ENCODE measurements at regions not wholly inside any gene's neighbourhood (a gene's known extent, or its start where the extent isn't known, plus 50 kb on each side); places are given as distances from the start of the nearest gene placed in this dataset.
"Not testable (repeated sequence)": the region's sequence is repeated elsewhere in the genome, so short reads cannot be mapped to it uniquely, and the experiment has no call there.

DNA sequence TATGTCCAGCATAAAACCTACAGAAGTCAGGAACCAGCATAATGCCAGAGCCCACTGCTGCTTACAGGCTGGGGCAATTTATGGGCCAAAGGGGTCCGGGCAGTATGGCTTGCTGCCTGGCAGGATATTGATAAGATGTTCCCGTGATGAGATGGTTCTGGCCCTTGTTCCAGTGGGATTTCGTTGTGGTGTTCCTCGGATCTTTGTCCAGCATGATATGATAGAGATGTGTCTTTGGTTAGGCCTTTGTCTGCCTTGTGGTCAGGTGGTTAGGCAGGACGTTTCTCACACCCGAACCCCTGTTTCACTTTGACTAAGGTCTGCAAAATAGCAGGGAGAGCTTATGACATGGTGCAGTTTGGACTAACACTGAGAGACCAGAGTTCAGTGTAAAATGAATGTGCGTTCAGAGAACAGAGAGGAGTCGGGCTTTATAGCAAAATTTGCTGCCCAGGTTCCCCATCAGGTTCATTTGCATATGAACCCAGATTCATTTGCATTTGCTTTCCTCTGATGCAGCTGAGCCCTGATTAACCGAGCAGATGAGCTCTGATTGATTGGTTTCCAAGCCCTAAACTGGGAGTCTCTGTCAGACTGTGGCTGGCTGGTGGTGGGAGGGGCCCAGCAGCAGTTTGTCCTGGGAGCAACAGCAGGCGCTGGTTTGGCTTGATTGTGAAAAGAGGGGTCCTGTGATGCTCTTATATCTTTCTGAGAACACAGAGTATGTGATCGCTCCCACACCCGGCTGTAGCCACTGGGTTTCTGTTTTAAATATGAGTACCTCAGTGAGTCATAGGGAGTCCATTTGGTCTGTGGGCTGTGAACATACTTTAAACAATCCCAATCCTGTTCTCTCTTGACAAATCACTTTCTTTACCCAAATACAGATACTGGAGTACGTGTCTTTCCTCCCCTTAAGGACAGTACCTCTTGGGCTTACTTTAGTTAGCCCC, 156.3 kb upstream of the PZP start:
- peak; percentile 74 for DNase-seq

DNA sequence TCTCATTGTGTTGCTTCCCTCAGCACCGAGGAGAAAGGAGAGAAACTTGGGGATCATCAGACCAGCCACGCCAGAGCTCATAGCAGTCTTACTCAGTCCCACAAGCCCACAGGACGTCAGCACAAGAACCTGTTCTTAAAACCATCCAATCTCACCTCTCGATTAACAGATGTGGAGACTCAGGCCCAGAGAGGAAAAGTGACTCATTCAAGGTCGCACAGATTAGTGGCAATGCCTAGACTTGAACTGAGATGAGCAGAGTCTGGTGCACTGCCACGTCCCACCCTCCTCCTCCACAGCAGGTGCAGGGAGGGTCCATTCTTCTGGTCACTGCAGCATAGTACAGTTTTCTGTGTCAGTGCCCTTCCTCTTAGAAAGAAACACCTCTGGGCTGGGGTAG, 154.9 kb upstream of the PZP start:
- no peak for DNase-seq

DNA sequence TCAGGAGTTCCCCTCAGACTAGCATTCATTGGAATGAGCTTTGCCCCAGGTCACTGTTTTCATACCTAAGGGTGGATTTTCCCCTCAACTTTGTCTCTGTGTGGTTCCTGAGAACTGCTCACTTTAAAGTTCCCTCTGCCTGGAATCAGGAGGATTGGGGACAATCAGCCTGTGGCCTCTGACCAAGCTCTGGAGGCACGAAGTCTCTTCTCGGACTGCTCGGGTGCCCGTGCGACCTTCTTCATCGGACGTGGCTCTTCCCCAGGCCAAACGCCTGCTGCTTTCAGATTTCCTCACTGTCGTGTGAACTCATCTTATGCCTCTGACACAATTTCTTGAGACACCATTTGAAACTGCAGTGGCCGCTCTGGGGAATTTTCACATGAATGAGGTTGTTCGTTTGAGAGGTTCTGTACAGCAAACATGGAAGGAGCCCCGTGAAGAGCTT, 153.7 kb upstream of the PZP start:
- peak; percentile 21 for DNase-seq

DNA sequence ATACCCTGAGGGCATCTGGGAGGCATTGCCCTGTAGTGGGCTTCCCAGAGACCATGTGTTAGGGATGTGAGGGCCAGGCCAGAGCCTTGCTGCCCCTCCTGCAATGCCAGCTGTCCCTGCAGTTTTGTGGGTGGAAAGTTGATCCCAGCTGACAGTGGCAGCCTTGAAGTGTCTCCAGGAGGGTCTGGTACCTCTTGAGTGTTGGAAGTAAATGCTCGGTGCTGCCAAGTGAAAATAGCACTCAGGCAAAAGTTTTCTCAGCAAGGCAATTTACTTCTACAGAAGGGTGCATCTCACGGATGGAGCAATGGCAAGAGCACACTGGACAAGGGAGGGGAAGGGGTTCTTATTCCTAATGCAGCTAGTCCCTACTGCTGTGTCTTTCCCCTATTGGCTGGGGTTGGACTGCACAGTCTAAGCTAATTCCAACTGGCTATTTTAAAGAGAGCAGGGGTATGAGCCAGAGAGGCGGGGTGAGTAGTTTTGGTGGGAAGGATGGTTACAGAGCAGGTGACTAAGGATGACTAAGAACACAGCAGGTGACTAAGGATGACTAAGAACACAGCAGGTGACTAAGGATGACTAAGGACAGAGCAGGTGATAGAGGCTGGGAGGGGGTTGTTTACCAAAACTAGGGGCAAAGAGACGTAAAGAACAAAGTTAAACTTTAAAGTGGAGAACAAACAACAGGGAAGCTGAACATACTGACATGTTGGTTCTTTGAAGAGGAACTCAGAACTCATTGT, 146.0 kb upstream of the PZP start:
- not testable (repeated sequence) for DNase-seq

DNA sequence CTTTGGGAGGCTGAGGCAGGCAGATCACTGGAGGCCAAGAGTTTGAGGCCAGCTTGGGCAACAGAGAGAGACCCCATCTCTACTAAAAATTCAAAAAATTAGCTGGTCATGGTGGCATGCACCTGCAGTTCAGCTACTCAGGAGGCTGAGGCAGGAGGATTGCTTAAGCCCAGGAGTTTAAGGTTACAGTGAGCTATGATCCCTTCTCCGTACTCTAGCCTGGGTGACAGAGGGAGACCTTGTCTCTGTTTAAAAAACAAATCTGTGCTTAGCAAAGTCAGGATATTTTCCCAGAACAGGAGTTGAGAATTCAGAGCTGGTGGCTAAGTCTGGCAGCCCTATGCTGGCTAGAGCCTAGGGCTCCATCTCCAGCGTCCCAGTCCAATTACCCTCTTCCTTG, 142.9 kb upstream of the PZP start:
- DNase-seq, result no peak

DNA sequence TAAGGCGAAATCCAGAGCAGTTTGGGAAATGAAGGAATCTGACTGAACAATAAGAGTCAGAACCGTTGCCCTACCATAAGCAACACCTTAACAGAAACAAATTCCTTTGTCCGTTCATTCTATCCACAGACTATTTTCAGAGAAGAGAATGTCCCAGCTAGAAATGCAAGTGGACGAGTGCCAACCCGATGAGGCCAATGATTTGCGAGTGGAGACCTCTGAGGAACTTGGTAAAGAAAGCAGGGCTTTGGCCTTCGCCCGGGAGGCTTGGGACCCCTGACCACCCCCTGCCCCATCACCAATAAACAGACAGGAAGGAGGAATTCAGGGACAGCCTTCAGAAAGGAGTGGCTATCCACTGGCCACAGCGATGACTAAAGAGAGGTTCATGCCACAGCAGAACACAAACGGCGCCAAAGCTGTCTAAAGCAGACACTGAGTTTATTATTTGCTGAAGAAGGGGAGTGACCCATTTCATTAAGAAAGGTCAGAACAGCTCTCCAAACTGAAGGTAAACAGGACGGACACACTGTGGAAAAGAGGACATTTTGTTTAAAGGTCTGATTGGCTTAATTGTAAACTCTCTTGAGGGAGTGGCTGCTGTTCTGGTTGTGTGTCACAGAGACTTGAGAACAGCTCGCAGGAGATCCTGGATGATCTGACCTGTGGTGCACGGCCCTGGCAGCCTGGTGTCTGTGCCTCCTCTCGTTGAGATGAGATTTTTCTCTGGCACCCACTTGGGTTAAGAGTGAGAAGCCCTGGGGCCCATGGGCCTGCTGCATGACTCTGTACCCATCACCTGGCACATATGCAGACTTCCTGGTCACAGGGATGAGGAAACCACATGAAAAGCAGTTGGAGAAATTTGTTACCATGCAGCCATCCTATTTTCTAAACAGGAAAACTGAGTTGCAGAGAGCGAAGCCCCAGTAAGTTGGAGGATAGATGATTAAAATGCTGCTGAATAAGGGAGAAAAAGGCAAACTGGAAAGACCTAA, 142.0 kb upstream of the PZP start:
- DNase-seq, result no peak

DNA sequence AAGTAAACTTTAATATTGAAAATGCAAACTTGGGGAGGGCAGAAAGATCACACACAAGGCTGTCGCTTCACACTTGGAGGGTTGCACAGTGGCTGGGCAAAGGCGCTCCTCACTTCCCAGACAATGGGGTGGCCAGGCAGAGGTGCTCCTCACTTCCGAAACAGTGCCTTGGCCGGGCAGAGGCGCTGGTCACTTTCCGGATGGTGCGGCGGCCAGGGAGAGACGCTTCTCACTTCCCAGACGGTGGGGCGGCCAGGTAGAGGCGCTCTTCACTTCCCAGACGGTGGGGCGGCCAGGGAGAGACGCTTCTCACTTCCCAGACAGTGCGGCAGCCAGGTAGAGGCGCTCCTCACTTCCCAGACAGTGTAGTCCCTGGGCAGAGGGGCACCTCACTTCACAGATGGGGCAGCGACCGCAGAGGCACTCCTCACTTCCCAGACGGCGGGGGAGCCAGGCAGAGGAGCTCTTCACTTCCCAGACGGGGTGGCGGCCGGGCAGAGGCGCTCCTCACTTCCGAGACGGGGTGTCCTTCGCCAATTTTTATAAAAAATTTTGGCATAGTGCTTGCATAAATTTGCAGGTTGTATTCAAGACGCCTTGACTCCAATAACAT, 140.8 kb upstream of the PZP start:
- no peak for DNase-seq

DNA sequence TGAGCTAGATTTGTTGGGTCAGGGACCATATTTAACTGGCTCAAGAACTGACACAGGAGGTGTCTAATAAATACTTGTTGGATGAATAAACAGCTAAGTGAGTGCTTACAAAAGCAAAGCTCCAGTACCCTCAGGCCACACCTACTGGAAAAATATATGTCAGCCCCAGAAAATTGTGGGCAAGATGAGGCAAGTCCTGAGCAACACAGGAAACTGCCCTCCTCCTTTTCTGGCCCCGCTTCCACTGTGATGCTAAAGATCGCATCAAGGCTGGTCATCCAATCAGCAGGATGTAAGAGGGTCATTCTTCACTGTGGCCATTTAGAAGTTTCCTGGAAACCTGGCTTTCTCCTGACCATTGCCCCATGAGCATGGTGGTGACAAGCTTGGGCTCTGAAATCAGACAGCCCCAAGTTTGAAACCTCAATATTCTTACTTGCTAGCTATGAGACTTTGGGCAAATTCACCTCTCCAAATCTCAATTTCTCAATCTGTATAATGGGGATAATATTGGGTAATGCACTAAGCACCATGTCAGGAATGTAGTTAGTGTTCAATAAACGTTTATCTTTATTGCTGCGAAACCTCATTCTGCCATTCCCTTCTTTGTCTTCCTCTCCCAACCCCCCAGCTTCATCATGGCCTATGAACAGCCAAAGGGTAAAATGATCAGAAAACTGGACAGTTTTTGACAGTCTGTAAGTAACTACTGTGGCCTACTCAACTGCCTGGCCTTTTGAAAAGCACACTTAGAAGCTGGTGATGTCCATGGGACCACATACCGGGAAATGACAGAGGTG, 139.3 kb upstream of the PZP start:
- DNase-seq, result peak; percentile 58

DNA sequence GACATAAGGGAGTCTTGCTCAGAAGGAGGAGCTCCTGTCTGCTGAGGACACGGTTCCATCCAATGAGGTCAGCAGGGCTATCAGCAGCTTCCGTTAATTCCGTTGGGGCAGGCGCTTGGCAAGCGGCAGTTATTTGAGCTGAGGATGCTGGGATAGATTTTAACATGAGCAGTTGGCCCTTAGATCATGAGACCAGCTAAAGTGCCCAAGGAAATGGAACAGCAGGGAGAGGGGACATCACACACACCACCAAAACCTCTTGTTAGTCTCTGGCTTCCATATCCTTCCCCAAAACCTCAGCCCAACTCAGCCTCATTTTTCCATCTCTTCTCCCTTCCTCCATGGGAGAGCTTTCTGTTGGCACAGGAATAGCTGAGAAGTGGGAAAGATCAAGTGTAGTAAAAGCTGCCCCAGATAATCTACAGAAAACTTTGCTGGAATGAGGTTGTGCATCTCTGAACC, 138.7 kb upstream of the PZP start:
- DNase-seq, result no peak

DNA sequence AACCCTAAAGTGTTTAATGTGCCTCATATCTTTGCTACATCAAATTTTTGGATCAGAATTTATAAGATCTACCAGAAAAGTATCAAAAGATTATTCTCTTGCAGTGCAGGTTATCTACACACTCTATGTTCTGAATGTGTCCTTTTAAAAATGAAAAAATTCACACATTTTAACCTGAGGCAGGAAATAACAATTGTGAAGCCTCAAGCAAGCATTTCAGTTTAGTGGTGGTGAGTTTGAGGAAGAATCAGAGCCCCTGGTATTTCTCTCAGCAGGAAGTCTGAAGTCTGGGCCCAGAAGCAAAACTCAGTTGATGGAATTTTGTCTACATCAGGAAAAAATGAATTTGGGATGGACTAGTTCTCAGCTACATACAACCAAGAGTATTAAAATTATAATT, 137.0 kb upstream of the PZP start:
- DNase-seq, result no peak

DNA sequence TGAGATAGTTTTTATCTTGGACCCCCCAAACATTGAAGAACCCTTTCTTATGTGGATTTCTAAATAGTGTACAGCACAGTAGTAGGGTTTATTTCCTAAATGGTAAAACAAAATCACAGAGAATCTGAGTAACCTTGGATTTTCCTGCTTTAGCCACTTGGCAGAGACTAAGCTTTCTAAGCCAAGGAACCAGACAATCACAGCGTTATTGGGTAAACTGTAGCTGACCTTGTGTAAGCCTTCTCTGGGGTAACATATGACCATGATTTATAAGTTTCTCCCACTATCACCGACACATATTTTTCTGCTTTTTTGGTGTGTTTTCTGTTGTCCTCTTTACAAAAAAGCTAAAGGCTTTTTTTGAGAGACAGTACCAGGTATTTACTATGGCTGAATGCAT, 136.3 kb upstream of the PZP start:
- DNase-seq, result peak; percentile 74

DNA sequence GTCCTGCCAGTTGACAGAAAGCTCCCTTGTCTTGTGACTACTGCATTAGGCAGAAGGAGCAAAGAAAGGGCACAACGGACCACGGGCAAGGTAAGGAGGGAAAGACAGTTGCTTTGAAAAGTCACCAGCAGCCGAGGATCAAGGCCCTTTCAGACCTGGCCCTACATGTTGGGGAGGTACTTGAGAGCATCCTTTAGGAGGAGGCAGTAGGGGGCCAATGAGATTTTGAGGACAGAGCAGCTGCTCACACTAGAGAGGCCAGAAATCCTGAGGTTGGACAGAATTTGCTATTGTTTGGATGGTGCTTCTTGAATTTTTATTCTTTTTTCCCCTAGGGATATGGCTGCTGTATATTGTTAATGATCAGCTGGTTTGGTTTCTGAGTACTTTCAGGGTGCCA, 135.5 kb upstream of the PZP start:
- no peak for DNase-seq

DNA sequence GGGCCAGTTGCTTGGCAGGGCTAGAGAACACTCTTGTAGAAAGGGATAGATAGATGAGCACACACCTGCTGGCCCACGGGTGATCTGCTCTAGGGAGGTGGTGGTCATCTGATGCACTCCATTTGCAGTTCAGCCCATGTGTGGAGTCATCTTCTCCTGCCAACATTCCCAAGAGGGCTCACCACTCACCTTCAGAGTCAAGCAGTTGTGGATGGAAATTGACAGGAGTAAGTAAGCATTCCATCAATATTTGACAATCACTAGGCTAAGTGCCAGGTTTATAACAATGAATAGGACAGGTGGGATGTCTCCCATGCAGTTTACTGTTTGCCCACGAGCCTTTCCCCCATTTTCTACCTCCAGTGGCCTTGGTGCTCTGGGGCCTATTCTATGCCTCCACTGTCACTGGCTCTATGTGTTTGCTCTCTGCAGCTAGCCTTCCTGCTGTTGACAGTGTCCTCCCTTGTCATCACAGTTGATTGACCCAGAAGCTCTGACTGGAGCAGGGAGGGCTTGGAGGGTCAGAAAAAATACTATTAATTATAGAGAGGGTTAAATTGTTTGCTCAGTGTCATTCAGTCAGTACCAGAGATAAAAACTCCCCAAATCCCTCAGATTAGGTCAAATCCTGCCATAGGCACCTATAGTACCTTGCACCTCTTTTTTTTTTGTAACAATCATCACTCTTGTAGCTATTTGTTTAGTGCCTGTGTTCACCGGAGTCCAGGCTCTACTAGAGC, 134.6 kb upstream of the PZP start:
- no peak for DNase-seq

DNA sequence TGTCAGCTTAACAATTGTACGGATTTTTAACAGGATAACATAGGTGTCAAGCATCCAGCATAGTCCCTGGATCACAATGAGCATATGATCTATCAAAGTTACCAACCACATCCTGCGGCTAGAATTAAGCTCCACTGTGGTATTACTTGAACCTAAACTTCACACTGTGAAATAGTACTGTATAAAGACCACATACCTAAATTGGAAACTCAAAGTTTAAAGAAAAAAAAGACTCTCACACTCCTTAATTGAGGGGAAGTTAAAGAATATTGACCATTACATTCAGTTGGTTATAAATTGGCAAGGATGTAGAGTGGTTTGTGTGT, 133.0 kb upstream of the PZP start:
- no peak for DNase-seq

DNA sequence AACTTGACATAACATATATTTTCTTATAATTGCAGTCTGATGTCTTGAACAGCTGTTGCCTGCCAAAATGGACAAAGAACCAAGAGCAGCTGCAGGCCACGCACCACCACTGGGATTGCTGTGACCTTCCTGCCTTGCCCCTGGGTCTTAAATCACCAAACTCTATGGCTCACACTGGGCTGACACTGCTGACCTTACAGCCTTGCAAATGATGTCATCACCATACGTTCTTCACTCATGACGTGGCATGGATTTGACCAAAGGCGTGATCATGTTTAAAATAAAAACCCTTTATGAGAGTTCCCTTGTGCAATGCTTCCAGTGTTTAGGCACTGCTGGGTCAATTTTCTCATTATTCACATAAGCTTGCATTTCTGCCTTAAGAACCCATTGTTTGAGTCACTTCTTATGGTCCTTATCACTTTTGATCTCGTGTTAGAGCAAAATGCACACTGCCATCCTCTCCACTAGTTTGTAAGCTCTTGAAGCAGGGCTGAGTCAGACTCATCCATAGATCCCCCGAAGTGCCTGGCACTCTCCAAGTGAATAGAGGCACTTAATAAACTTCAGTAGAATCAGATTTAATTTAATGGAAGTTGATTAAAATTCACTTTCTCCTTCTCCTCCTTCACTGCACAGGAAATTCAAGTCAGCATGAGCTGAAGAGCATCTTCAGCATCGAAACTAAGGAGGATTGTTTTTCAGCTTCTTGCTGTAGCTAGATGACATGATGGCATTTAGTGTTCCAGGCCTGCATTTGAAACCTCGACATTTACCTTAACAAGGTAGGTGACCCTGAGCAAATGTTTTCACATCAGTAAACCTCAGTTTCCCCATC, 132.4 kb upstream of the PZP start:
- DNase-seq, result no peak

DNA sequence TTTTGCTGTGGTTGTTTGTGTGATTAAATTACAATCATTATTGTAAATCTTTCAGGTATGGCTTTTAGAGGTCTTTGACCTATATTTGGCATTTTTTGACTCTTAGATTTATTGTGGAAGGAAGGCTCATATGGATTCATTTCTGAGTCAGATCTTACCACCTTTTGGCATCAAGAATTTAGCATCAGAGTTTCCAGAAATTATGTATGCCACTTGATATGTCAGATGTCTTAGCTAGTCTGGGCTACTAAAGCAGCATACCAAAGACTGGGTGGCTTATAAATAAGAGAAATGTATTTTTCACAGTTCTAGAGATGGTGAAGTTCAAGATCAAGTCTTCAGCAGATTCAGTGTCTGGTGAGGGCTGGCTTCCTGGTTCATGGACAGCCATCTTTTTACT, 129.5 kb upstream of the PZP start:
- DNase-seq, result no peak

DNA sequence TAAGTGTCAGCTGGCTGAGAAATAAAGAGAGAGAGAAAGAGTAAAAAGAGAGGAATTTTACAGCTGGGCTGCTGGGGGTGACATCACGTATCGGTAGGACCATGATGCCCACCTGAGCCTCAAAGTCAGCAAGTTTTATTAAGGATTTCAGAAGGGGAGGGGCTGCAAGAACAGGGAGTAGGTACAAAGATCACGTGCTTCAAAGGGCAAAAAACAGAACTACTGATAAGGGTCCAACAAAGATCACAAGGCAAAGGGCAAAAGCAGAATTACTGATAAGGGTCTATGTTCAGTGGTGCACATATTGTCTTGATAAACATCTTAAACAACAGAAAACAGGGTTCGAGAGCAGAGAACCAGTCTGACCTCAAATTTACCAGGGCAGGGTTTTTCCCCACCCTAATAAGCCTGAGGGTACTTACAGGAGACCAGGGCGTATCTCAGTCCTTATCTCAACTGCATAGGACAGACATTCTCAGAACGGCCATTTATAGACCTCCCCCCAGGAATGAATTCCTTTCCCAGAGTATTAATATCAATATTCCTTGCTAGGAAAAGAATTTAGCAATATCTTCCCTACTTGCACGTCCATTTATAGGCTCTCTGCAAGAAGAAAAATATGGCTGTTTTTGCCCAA, 128.3 kb upstream of the PZP start:
- not testable (repeated sequence) for DNase-seq

DNA sequence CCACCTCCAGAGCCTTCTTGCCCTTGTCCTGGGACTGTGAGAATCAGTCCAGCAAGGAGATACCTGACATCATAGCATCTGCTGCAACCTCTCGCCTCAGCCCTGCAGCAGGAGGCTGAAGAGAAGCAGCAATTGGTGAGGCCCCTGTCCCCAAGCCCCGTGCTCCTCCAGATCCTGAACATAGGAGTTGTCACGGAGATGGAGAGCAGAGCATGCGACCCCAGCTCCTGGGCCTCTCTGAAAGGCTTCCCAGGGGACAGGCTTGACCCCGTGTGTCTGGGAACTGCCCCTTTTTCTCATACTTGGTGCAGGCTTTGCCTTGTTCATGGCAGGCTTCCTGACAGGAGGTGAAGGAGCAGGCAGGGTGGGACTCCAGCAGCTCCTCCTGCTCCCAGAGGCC, 127.7 kb upstream of the PZP start:
- DNase-seq, result no peak

DNA sequence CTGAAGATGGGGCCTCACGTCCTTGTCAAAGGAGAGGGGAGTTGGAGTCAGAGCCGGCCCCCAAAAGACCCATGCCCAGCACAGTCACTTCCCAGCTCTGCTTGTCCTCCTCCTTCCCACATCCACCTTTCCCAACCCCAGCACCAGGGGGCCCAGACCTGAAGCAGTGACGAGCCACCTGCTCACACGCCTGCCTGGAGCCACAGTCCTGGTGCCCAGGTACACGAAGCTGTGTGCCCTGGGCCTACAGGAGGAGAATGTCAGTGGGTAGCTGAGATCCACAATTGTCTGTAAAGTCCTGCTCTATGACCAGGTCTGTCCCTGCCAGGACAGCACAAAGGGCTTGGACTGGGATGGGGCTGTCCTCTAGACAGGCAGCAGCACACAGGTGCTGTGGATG, 126.8 kb upstream of the PZP start:
- no peak for DNase-seq
